ENCODE measurements at regions not wholly inside any gene's neighbourhood (a gene's known extent, or its start where the extent isn't known, plus 50 kb on each side); places are given as distances from the start of the nearest gene placed in this dataset.
"Not testable (repeated sequence)": the region's sequence is repeated elsewhere in the genome, so short reads cannot be mapped to it uniquely, and the experiment has no call there.

GRCh38 chr20:18876394-18876793 lies 62.8 kb downstream of the SCP2D1 start:
- DNase-seq (ENCODE audit: extremely low read depth, low read depth): not testable (repeated sequence)

- no peak for TF ChIP-seq CTCF (IDR thresholded peaks at IDR 0.05; ENCODE audit: low read depth, low read length)
- no peak for DNase-seq (ENCODE audit: extremely low read depth, low read depth)
Observed at GRCh38 chr20:18879262-18879661, 65.7 kb downstream of the SCP2D1 start.

DNA sequence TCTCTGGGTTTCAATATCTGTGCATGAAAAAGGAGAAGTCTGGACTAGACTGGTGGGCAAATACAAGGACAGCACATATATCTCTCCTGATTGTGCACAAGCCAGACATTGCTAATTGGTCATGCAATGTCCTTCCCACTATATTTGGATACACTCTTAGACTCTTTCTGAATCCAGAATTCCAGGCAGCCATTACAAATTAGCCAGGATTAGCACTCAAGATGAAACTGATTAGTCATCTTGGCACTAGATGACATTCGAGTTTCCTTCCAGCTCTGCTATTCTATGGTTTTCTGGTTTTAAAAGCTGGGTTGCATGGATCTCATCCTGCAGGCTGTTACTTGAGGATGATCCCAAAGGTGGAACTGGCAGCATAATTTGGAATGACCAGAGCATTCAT lies 73.2 kb downstream of the SCP2D1 start:
- TF ChIP-seq CTCF (IDR thresholded peaks at IDR 0.05; ENCODE audit: low read depth, low read length): no peak
- no peak for DNase-seq (ENCODE audit: extremely low read depth, low read depth)

GRCh38 chr20:18901980-18902737 lies 88.6 kb downstream of the SCP2D1 start:
- DNase-seq (ENCODE audit: extremely low read depth, low read depth): no peak
- no peak for TF ChIP-seq CTCF (IDR thresholded peaks at IDR 0.05; ENCODE audit: low read depth, low read length)

- TF ChIP-seq CTCF (IDR thresholded peaks at IDR 0.05; ENCODE audit: low read depth, low read length): no peak
- no peak for DNase-seq (ENCODE audit: extremely low read depth, low read depth)
Observed at GRCh38 chr20:18904192-18904591, 90.6 kb downstream of the SCP2D1 start.

DNA sequence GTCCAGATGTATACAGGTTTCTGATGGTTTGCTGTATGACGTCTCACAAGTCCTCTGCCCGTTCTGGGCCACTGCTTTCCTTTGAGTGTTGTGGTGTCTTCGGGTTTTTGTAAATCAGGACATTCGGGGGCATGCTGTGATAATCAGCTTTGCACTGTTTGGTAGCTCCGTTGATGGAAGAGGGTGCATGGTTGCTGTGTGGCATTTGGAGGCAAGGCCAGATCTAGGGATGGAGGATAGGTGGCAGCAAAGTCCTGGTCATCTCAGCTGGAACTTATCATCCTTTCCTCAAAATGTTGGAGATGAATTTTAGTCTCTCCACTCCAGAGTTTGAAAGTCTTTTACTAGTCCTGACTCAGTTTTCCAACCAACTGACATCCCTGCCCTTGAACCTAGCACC lies 91.0 kb downstream of the SCP2D1 start:
- no peak for DNase-seq (ENCODE audit: extremely low read depth, low read depth)
- TF ChIP-seq CTCF (IDR thresholded peaks at IDR 0.05; ENCODE audit: low read depth, low read length): no peak

DNA sequence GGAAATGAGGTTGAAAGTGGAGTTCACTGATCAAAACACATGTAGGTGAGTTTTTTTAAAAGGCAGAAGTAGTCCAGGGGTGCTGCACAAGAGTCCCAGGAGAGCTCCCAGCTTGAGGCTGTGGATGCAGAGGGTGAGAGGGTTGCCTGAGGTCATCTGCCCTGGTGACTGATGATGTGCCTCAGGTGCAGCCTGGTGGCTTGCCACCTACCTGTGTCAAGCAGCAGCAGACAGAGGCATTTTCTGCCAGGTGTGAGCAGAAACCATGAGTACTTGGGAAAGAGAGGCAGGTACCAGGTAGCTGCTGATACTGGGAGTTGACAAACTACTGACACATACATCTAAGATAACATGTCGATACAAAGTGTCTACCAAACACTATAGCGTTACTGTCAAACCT lies 92.5 kb downstream of the SCP2D1 start:
- no peak for DNase-seq (ENCODE audit: extremely low read depth, low read depth)

More for the DNA sequence above, 92.5 kb downstream of the SCP2D1 start:
- no peak for TF ChIP-seq CTCF (IDR thresholded peaks at IDR 0.05; ENCODE audit: low read depth, low read length)
